HG02973 (cell line): ENCODE measurements at regions not wholly inside any gene's neighbourhood (a gene's known extent, or its start where the extent isn't known, plus 50 kb on each side); places are given as distances from the start of the nearest gene placed in this dataset.
"Not testable (repeated sequence)": the region's sequence is repeated elsewhere in the genome, so short reads cannot be mapped to it uniquely, and the experiment has no call there.

Experiments
- ATAC-seq: cut with Tn5 transposase; IDR thresholded peaks from one replicate; pipeline ENCODE4 v1.9.1; 2021; ENCODE audit warnings: moderate library complexity; ENCODE audit not compliant: unreplicated experiment

DNA sequence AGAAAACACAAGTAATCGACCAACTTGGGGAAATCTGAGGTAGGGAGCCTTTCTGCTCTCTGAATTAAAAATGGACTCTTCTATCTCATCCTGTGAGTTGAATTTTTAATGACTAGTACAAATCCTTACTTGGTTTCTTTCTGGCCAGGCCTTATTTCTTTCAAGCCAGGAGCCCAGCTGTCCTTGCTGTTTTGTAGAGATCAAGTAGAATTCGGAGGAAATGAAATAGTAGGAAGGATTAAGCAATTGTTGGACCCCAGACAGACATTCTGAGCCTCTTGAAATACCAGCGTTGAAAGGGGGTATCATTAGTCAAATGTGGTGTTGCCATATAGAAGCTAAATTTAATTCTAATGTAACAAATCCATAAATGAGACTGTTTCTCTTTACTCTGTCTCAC lies 53.7 kb upstream of the SMIM15 start:
- ATAC-seq: no peak

GRCh38 chr5:61216741-61217140 lies 54.5 kb upstream of the SMIM15 start:
- ATAC-seq: no peak

- no peak for ATAC-seq
Observed at GRCh38 chr5:61217214-61217613, 54.9 kb upstream of the SMIM15 start.

GRCh38 chr5:61228229-61228628 lies 66.0 kb upstream of the SMIM15 start:
- no peak for ATAC-seq

GRCh38 chr5:61228691-61229280 lies 66.5 kb upstream of the SMIM15 start:
- ATAC-seq: peak; percentile 84

DNA sequence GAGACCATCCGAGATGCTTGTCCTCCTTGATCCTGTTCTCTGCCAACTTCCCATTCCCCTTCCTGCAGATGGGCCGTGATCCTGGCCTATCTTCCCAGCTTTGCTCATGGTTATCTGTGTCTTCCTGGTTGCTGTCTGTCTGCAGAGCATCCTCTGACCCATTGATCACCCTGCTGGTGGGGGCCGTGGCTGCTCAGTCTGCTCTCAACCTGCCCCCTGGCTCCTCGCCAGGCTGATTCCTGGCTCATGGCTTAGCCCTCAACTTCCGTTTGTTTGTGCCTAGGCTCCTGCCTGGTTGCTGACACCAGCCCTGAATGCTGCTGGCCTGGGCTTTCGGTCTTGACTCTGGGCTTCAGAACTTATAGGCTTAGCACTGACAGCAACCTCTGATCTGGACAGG lies 67.1 kb upstream of the SMIM15 start:
- ATAC-seq: no peak

DNA sequence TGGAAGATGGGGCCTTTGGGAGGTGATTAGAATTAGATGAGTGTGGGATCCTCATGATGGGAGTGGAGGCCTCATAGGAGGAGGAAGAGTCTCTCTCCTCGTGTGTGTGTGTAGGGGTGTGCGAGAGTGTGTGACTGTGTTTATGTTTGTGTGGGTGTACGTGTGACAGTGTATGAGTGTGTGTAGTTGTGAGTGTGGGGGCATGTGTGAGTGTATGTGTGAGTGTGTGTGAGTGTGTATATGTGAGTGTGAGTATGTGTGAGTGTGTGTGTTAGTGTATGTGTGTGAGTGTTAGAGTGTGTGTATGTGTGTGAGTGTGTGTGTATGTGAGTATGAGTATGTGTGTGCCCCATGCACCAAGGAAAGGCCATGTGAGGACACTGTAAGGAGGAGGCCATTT lies 68.2 kb upstream of the SMIM15 start:
- no peak for ATAC-seq

DNA sequence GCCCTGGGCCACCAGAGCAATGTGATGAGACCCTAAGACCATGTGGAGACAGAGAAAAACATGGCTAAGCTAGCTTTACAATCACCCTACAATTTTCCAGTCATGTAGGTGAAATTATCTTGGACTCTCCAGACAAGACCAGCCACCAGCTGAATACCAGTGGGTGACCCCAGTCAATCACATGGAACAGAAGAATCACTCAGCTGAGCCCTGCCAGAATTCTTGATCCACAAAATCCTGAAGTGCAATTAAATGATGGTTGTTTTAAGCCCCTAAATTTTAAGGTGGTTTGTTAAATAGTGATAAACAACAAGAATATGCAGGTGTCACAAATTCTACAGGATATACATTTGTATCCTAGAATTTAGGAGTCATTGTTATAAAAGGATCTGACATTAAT lies 69.5 kb upstream of the SMIM15 start:
- ATAC-seq: no peak

- ATAC-seq: no peak
Observed at GRCh38 chr5:61232490-61233050, 70.3 kb upstream of the SMIM15 start.

DNA sequence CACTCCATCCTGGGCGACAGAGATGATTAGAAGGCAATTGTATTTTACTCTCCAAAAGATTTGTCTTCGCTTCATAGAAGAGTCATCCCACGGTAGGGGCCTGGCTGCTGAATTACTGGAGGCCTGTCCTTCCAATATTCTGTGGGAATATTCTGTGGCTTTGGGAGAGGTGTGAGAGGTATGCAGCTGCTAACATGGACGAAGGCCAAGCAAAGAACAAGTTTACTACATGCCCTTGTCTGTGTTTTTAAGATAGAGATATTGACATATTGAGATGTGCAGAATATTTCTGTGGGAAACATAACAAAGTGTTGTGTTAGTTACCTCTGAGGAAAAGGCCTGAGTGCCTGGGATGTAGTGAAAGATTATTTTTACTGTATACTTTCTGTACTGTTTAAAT lies 71.8 kb upstream of the SMIM15 start:
- no peak for ATAC-seq

DNA sequence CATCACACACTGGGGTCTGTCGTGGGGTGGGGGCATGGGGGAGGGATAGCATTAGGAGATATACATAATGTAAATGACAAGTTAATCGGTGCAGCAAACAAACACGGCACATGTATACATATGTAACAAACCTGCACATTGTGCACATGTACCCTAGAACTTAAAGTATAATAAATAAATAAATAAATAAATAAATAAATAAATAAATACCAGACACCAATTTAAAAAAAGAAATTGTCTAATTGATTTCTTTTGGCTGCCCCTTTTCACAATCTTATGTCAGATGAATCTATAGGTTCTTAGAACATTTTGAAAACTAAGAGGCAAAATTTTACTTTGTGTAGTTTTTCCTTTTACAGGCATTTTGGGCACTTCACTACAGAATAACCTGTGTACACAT lies 74.4 kb upstream of the SMIM15 start:
- ATAC-seq: not testable (repeated sequence)

DNA sequence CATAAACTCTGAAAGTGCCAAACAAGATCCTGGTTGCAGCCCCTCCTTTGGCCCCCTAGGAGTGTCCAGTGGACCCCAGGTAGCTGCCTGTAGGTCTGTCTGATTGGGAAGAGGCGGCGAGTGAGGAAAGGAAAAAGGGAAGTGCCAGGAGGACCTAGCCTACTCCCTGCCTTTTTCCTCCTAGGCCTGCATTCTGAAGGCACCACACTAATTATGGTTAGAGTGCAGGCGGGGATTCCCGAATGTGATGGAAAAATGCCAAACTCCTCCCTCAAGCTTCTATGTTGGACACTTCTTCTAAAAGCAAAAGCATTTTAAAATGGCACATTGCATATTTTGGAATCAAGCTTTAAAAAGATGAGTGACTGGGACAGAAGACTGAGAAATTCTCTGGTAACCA lies 83.2 kb upstream of the SMIM15 start:
- no peak for ATAC-seq

DNA sequence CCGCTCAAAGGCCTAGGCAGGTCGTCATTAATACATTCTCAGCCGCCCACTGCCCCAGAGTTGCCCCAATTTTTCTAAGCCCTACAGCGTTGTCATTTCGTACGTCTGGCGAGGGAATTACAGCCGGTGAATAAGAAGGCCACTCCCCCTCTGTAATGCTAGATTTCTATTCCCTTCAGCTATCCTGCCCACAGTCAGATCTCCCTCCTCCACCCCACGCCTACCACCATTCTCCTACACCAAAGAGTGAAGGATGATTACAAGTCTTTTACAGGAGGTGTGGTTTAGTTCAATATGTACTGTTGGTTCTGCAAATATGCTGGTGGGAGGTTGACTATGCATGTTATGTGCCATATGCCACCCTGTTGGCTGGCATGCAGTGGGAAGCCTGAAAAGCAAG lies 83.7 kb upstream of the SMIM15 start:
- ATAC-seq: no peak

DNA sequence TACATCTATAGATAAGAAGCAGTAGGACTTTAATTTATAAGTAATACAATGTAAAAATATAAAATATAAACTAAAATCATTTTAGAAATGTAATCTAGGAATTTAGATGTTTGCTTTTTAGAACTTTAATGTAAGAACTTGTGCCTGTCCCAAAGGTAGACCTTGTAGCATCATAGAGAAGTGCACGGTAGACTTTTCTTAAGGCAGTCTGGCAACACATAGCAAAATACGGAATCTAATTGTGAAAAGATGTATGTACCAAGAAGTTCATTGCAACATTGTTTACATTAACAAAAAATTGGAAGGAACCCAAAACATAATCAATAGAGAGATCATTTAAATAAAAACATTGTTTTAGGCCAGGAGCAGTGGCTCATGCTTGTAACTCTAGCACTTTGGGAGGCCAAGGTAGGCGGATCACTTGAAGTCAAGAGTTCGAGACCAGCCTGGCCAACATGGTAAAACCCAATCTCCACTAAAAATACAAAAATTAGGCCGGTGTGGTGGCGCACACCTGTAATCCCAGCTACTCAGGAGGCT lies 84.6 kb upstream of the SMIM15 start:
- ATAC-seq: no peak

DNA sequence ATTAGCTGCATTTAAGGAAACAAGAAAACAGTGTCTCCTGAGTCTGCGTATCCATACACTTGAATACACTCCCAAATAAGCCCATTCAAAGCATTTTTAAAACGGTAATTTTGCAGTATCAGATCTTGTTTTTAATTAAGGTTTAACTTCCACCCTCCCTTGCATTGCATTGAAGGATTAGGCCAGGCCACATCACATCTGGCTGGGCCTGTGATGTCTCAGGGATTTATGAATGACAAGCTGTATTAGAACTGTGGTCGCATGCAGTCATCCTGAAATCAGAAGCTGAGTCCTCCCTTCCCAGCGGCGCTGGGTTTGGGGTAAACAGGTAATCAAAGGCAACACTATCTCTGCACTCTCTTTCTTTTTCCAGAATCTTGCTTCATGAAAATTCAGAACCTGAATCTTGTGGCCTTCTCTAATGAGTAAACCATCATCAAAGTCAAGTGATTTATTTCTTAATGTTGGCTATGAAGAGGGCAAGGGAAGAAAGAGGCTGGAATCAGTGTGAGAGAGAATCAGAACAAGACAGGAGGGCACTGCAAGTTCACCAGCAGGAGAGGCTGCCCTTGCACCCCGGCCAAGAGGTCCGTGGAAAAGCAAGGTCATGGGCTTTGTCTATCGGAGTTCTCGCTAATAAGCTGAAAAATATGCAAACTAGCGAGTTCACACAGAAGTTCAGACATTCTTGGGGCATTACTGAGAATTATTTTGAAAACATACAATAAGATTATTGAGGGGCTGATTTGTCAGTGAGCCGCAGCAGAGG lies 80.0 kb upstream of the ZSWIM6 start:
- no peak for ATAC-seq

- ATAC-seq: no peak
Observed at GRCh38 chr5:61252643-61252925, 79.5 kb upstream of the ZSWIM6 start.

- ATAC-seq: no peak
Observed at GRCh38 chr5:61253547-61253946, 78.5 kb upstream of the ZSWIM6 start.

DNA sequence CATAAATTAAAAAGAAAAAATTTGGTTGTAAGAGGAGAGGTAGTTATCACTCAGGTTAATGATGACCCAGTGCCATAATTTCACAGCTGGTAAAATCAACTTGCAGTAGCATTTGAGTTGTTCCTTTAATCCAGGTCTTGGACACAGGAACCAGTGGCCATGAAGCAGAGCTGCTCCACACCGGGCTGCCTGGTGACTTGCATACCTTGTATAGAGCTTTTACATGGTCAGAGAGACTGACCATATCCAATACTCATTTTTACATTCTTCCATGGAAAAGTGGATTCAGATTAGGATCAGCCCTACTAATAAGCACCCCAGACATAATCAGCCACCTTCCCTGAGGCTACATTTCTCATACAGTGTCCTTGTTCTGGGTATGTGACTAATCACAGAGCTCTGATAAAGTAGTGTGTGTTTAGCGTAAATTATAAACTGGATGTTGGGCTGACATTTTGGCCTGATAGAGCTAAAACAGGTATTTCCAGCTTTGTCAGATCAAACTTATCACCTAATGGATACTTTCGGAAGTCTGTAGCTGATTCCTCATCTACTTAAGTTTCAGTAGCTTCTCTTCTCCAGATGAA lies 77.0 kb upstream of the ZSWIM6 start:
- no peak for ATAC-seq

- ATAC-seq: no peak
Observed at GRCh38 chr5:61256474-61256873, 75.6 kb upstream of the ZSWIM6 start.

DNA sequence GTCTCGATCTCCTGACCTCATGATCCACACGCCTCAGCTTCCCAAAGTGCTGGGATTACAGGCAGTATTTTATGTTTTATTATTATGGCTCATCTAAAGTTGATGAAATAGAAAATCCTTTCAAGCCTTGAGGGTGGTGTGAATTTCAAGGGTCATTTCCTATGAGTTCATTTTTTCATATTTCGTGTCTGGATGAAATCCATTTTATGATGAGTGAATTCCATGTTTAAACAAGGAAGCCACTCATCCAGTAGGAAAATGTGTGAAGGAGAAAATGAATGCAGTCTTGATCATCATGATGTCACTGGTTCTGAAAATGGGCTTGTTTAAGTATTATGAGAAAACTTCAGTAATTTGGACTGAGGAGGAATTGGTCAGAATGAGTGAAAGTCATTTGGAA lies 74.6 kb upstream of the ZSWIM6 start:
- ATAC-seq: no peak

- ATAC-seq: no peak
Observed at GRCh38 chr5:61261136-61261535, 70.9 kb upstream of the ZSWIM6 start.

DNA sequence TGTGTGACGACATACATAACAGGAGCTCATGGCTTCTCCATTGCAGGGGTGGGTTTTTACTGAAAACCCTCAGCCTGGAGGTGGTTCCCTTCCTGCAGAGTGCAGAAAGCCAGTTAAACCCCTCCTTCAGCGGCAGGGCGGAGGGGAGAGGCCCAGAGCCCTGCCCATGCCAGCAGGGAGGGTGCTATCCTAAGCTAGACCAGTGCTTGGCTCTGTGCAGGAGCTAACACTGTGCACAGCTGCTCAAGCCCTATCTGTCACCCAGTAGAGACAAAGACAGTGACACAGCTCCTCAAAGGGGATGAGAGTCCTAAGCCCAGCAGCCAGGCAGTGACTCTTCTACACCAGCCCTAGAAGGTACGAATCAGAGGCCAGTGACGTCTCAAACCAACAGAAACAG lies 70.0 kb upstream of the ZSWIM6 start:
- no peak for ATAC-seq
